ENCODE measurements at regions not wholly inside any gene's neighbourhood (a gene's known extent, or its start where the extent isn't known, plus 50 kb on each side); places are given as distances from the start of the nearest gene placed in this dataset.

GRCh38 chr4:171118091-171118490 lies 695.1 kb upstream of the GALNTL6 start:
- CTCF ChIA-PET: no interaction called here
- Mint-ChIP-seq H3K4me1 (ENCODE audit: low read depth, unreplicated experiment) (no peaks in the 10 kb centered on the region), H3K36me3 (ENCODE audit: insufficient read depth, unreplicated experiment) (no peaks in the 10 kb centered on the region), H3K4me3 (ENCODE audit: low read depth, unreplicated experiment) (no peak overlapping the region), H3K27ac (ENCODE audit: unreplicated experiment) (no peak overlapping the region), H3K27me3 (ENCODE audit: unreplicated experiment) (no peaks in the 10 kb centered on the region), H3K9me3 (ENCODE audit: low read depth, unreplicated experiment) (peaks cover 6% of the 10 kb centered on the region)
- intact Hi-C loops (cut with micrococcal nuclease; ENCODE audit: unreplicated experiment): no loop called here
- TF ChIP-seq, protein P1, sequence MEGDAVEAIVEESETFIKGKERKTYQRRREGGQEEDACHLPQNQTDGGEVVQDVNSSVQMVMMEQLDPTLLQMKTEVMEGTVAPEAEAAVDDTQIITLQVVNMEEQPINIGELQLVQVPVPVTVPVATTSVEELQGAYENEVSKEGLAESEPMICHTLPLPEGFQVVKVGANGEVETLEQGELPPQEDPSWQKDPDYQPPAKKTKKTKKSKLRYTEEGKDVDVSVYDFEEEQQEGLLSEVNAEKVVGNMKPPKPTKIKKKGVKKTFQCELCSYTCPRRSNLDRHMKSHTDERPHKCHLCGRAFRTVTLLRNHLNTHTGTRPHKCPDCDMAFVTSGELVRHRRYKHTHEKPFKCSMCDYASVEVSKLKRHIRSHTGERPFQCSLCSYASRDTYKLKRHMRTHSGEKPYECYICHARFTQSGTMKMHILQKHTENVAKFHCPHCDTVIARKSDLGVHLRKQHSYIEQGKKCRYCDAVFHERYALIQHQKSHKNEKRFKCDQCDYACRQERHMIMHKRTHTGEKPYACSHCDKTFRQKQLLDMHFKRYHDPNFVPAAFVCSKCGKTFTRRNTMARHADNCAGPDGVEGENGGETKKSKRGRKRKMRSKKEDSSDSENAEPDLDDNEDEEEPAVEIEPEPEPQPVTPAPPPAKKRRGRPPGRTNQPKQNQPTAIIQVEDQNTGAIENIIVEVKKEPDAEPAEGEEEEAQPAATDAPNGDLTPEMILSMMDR (IDR thresholded peaks at IDR 0.05; ENCODE audit: unreplicated experiment): no peak
- DNase-seq: no peak
- no TSS peak for BruUV-seq (replicated peaks)

- Mint-ChIP-seq H3K27ac (ENCODE audit: unreplicated experiment) (no peak overlapping the region), H3K9me3 (ENCODE audit: low read depth, unreplicated experiment) (peaks cover 6% of the 10 kb centered on the region), H3K36me3 (ENCODE audit: insufficient read depth, unreplicated experiment) (no peaks in the 10 kb centered on the region), H3K4me3 (ENCODE audit: low read depth, unreplicated experiment) (no peak overlapping the region), H3K4me1 (ENCODE audit: low read depth, unreplicated experiment) (no peaks in the 10 kb centered on the region), H3K27me3 (ENCODE audit: unreplicated experiment) (no peaks in the 10 kb centered on the region)
- intact Hi-C loops (cut with micrococcal nuclease; ENCODE audit: unreplicated experiment): no loop called here
- TF ChIP-seq, protein P1 (IDR thresholded peaks at IDR 0.05; ENCODE audit: unreplicated experiment): no peak
- CTCF ChIA-PET: no interaction called here
- no TSS peak for BruUV-seq (replicated peaks)
- no peak for DNase-seq
Observed at GRCh38 chr4:171117457-171117856, 695.7 kb upstream of the GALNTL6 start.

- H3K9me3 Mint-ChIP-seq (ENCODE audit: low read depth, unreplicated experiment): peaks cover 8% of the 10 kb centered on the region
- BruUV-seq (replicated peaks): no TSS peak
- no peaks in the 10 kb centered on the region for H3K4me1 Mint-ChIP-seq (ENCODE audit: low read depth, unreplicated experiment)
- no peaks in the 10 kb centered on the region for H3K27me3 Mint-ChIP-seq (ENCODE audit: unreplicated experiment)
- DNase-seq: no peak
- intact Hi-C loops (cut with micrococcal nuclease; ENCODE audit: unreplicated experiment): no loop called here
- H3K4me3 Mint-ChIP-seq (ENCODE audit: low read depth, unreplicated experiment): no peak overlapping the region
- H3K36me3 Mint-ChIP-seq (ENCODE audit: insufficient read depth, unreplicated experiment): no peaks in the 10 kb centered on the region
- CTCF ChIA-PET: no interaction called here
- TF ChIP-seq, protein P1 (IDR thresholded peaks at IDR 0.05; ENCODE audit: unreplicated experiment): no peak
- H3K27ac Mint-ChIP-seq (ENCODE audit: unreplicated experiment): no peak overlapping the region
Observed at GRCh38 chr4:171101845-171102244, 711.4 kb upstream of the GALNTL6 start.

- intact Hi-C loops (cut with micrococcal nuclease; ENCODE audit: unreplicated experiment): no loop called here
- CTCF ChIA-PET: no interaction called here
- DNase-seq: no peak
- Mint-ChIP-seq H3K27me3 (ENCODE audit: unreplicated experiment) (no peaks in the 10 kb centered on the region), H3K27ac (ENCODE audit: unreplicated experiment) (no peak overlapping the region), H3K4me1 (ENCODE audit: low read depth, unreplicated experiment) (no peaks in the 10 kb centered on the region), H3K4me3 (ENCODE audit: low read depth, unreplicated experiment) (no peak overlapping the region), H3K9me3 (ENCODE audit: low read depth, unreplicated experiment) (peaks cover 5% of the 10 kb centered on the region), H3K36me3 (ENCODE audit: insufficient read depth, unreplicated experiment) (no peaks in the 10 kb centered on the region)
- TF ChIP-seq, protein P1 (IDR thresholded peaks at IDR 0.05; ENCODE audit: unreplicated experiment): no peak
- BruUV-seq (replicated peaks): no TSS peak
Observed at GRCh38 chr4:171087089-171087488, 726.1 kb upstream of the GALNTL6 start.
